GM21528 (cell line): ENCODE measurements at regions not wholly inside any gene's neighbourhood (a gene's known extent, or its start where the extent isn't known, plus 50 kb on each side); places are given as distances from the start of the nearest gene placed in this dataset.
"Not testable (repeated sequence)": the region's sequence is repeated elsewhere in the genome, so short reads cannot be mapped to it uniquely, and the experiment has no call there.

Experiments
- ATAC-seq: cut with Tn5 transposase; IDR thresholded peaks from one replicate; pipeline ENCODE4 v1.9.1; 2021; ENCODE audit warnings: mild to moderate bottlenecking, moderate library complexity; ENCODE audit not compliant: unreplicated experiment, low FRiP score

DNA sequence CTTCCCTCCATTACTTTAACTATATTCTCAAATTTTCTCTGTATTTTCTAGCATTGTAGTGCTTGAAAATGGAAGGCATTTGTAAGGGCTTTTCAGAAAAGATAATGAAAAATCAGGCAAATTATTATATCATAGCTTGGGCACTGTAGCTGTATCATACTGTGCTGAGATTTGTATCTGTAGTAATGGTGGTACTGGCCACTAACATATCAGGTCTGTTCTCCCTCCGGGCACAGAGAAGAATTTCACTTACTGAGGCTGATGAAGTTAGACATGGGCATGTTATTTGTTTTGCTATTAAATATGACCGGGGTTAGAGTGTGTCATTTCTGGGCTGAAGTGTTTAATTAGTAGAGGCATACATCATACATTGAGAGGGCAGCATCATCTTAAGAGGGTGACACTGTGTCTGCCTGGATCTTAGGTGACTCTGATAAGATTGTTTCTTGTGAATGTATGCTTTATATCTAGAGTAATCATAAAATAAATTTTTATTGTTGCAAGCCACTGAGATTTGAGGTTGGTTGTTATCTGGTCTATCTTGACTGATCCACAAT is 1395.9 kb downstream of the EPHA7 start:
- no peak for ATAC-seq

DNA sequence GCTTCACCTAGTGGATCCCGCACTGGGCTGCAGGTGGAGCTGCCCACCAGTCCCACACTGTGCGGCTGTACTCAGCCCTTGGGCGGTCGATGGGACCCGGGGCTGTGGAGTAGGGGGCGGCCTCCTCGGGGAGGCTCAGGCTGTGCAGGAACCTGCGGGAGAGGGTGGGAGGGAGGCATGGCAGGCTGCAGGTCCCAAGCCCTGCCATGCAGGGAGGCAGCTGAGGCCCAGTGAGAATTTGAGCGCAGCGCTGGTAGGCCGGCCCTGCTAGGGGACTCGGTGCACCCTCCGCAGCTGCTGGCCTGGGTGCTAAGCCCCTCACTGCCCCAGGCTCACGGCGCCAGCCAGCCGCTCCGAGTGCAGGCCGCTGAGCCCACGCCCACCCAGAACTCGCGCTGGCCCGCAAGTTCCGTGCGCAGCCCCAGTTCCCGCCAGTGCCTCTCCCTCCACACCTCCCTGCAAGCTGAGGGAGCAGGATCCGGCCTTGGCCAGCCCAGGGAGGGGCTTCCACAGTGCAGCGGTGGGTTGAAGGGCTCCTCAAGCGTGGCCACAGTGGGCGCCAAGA is 1407.6 kb downstream of the EPHA7 start:
- no peak for ATAC-seq

DNA sequence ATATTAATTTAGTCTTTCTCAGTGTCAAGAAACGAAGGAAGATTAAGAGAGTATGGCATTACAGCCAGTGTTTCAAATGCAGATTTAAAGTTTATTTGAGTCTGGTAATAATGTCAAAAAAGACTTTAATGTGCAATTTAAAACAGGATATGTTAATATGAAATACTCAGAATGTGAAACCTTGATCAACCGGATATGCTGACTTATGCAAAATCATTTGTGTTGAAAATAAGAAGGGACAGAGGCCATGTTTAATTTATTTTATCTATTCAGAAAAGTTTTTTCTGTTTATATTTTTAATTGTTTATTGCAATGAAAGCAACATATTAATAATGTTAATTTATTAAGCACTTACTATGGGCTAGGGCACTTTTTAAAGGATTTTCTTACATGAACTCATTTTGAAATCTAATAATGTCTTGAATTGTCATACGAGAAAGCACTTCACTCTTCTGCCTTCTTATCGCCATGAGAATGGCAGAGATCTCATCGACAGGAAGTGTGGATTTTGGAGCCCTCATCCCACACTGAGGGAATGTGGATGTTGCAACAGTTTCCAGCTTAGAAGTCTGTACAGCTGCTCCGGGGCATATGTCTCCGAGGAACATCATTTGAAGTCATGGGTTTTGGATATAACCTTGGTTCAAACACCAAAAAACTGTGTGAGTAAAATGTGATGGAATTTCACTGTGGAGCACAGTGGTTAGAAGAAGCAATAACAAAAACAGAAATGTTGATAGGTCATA is 1410.4 kb downstream of the EPHA7 start:
- no peak for ATAC-seq

DNA sequence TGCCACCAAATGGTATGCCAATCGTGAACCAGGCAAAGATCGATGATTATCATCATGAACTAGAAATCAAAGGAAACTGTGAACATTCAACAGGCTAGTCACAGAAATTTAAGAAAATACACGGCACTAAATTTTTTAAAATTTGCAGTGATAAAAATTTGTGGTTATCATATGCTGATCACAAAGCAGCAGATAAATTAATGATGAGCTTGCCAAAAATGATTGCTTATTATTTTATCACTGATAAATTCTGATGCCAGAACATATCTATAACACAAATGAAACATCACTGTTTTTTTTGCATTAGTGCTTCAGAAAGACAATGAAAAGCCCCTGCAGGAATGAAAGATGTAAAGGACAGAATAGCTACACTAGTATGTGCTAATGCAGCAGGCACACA is 1413.2 kb upstream of the MAP3K7 start:
- ATAC-seq, result no peak

DNA sequence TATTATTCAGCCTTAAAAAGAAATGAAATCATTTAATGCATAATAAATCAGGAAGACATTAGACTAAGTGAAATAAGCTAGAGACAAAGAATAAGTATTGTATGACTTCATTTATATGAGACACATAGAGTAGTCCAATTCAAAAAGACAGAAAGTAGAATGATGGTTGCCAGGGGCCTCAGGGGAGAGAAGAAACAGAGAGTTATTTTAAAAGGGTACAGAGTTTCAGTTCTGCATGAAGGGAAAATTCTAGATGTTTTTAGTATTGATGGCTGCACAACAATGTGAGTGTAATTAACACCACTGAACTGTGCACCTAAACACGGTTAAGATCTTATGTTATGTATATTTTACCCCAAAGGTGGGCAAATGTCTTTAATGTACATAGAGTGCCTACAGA is 1407.9 kb upstream of the MAP3K7 start:
- ATAC-seq, result no peak

DNA sequence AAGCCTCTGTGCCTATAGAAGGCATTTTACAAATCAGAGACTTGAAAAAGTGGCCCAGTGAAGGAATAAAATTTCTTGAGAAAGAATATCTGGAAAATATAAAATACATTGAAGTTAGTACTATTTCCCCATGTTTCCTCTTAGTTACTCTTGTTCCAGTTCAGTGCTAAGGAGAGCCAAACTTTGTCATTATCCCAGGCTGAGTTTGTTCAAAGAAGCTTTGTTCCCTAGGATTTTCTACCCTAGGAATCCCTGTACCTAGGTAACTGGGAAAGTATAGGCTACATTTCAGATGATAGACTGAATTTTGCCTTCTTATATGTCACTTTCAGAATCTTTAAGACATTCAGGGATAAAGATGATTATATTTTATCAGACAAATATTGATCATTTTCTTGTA is 1395.7 kb upstream of the MAP3K7 start:
- ATAC-seq, result no peak

DNA sequence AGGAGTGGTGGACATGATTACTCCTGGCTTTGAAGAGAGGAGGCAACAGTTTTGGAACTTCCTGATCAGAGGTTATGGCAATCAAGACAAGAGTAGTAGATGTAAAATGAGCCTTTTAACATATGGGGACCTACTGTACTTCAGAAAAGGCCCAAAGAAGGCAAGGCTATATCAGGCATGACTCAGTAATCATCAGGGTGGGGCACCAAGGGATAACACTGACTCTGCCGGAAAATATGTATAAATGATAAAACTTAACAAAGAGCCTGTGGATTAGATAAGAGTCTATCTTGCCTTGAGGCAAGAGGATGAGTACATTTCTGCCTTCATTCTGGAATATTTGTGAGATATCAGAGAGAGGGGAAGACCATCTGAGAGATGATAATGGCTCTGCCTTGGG is 1389.9 kb upstream of the MAP3K7 start:
- no peak for ATAC-seq

DNA sequence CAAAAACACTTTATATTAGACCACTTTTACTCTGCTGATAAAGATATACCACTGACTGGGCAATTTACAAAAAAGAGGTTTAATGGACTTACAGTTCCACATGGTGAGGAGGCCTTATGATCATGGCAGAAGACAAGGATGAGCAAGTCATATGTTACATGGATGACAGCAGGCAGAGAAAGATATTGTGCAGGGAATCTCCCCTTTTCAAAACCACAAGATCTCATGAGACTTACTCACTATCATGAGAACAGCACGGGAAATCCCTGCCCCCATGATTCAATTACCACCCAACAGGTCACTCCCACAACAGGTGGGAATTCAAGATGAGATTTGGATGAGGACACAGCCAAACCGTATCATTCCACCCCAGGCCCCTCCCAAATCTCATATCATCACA is 1383.8 kb upstream of the MAP3K7 start:
- ATAC-seq, result no peak

DNA sequence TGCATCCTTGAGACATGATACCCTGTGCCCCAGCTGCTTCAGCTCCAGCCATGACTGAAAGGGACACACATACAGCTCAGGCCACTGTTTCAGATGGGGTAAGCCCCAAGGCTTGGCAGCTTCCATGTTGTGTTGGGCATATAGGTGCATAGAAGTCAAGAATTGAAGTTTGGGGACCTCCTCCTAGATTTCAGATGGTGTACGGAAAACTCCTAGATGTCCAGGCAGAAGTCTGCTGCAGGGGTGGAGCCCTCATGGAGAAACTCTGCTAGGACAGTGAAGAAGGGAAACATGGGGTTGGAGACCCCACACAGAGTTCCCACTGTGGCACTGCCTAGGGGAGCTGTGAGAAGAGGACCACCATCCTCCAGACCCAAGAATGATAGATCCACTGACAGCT is 1379.0 kb upstream of the MAP3K7 start:
- no peak for ATAC-seq

DNA sequence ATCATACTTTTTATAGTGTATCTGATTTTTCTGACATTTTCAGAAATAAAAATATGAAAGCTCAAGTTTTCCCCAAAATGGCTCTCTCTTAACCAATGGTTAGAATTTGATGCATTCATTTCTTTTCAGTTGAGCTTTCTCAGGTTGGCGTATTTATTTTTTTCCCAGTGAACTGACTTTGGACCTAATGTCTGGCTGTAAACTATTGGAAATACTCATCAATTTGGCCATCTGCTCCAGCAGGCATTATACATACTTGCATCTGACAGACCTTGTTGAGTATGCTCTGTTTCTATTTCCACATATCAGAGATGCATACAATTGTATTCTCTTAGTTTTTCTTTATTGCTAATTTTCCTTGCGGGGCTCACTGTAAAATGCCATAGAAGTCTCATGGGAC is 1374.8 kb upstream of the MAP3K7 start:
- no peak for ATAC-seq

DNA sequence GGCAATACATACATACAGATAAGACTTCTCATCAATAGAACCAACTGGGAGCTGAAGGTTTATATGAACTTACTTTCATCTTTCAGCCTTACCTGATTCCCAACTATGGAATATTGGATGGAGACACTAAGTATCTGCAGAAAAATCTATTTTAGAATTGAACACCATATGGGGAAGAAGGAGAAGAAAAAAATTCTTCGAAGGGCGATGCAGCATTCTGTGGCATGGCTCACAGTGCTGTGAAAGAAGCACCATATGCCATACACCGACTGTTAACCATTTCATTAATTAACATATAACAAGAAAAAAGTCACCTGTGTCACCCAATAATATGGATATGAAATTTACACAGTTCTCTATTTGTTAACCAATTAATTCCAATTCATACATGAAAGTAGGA is 1374.4 kb upstream of the MAP3K7 start:
- no peak for ATAC-seq

DNA sequence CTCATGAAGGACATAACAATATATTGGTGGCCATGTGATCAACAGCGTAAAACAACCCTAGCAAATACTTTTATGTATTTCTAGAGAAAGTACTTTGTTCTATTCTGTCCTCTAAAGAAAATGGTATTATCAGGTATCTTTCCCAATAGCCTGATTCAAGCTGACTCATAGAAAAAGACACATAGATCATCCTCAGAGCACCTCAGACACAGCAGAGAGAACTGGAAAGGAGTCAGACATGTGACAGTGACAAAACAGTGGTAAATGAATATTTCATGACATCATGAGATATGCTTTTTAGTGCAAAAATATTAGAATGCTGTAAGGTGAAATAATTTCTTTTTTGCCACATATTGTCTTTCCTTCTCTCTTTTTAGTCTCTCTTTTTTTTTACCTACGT is 1355.0 kb upstream of the MAP3K7 start:
- ATAC-seq, result no peak

DNA sequence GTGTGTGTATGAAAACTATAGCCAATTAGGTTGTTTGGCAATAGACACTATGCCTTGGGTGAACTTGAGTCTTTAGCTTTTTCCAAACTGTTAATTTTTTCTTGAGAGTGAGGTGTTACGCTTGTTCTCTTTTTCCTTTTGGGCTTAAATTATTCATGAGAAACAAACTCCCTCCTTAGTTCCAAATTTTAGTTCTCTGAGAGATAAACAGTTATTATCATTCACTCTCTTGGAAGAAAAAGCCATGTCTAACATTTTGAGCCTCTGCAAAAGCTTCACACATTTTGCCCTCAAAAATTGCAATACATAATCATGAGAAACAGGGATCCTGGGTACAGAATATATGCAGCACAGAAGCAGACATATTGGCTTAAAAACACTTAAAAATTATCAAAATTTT is 1353.9 kb upstream of the MAP3K7 start:
- ATAC-seq, result no peak

DNA sequence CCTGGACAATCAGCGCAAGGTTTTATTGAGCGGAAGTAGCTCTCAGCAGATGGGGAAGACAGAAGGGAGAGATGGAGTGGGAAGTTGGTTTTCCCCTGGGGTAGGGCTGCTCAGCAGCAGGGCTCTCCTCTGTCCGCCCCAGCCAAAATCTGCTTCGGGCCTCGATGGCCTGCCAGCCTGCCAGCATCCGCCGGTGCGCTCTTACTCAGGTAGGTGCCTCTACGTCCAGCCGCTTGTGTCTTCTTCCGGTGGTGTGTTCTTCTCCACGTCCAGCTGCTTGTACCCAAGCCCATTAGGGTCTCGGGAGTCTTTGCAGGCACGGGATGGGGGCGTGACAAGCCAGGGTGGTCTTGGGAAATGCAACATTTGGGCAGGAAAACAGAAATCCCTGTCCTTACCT is 1340.0 kb upstream of the MAP3K7 start:
- no peak for ATAC-seq

DNA sequence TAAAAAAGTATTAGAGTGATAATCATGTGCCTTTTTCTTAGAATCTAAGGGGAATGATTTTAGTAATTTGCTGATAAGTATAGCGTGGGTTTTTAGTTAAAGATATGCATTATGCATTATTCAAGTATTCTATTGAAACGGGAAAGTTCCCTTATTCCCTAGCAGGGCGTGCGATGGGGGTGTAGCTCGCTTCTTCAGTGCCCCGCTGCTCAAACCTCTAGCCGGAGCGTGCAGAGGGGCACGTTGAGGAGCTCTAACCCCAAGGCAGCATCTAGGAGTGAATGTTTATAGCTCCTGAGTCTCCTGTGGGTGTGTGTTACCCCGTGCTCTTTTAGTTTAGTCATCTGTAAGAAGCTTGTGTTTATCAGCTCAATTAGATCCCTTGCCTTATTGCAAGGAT is 1339.5 kb upstream of the MAP3K7 start:
- ATAC-seq, result no peak

DNA sequence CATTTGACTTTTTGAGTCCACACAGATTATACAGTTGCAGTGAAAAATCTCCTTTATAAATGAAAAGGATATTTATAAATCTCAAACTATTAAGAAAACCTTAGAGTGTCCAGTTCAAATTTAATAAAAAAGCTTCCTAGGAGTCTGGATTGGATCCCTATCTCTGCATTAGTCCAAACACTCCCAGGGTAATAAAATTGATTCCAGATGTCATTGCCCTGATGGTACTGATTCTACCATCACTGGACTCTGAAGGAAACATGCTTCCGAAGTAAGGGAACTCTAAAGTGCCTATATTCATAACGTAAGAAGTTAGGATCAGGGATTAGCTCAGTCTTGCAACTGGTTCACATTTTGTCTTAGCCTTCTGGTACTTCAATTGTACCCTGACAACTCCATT is 1325.1 kb upstream of the MAP3K7 start:
- no peak for ATAC-seq

DNA sequence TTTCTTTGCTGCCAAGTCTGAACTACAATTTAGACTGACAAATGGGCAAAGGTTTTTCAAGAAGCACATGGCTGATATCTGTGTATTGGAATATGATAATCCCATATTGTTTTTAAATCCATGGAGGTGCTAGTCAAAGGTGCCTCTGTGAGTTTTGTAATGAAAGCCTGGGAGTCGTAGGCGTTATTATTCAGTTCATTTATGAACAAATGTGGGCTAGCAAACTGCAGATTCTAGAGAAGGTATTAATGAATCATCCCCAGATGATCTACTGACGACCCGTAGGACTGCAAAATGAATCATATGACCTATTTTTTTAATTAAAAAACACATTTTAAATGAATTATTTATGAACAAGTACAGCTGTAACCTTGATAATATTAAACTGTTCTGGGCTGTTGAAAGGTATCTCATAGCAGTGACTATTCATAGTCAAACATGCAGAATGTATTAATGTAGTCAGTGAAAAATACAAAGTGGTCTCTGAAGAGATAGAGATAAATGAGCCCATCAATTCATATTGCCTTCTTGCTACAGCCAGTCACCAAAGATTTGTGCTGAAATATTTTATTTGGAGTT is 1317.8 kb upstream of the MAP3K7 start:
- ATAC-seq, result no peak

DNA sequence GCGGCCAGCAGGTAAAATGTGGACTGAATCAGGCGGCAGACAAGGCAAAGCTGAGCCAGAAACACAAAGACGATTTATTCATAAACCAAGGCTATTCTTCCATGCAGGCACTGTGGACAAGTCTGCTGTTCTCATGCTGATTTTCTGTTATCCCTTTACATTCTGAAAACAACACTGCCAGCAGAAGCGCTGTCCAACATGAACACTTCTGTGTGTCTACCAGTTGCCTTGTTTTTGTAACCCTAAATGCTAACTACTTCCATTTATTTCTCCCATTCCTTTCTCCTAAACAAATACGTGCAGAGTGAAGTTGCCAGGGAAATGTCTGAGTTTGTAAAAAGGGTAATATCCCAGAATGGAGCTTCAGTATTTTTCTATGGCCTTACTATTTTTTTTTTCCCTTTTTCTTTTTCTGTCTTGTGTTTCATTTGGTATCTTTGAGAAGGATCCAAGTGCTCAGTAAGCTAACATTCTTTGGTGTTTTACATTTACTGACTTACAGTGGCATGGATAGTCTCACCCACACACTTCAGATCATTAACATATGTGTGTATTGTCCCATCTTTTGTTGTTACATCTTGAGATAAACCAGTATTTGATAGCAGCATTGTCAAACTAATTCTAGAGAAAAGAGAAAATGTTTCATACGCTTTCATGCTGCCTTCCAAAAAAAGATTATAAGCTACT is 1308.9 kb upstream of the MAP3K7 start:
- ATAC-seq, result no peak

DNA sequence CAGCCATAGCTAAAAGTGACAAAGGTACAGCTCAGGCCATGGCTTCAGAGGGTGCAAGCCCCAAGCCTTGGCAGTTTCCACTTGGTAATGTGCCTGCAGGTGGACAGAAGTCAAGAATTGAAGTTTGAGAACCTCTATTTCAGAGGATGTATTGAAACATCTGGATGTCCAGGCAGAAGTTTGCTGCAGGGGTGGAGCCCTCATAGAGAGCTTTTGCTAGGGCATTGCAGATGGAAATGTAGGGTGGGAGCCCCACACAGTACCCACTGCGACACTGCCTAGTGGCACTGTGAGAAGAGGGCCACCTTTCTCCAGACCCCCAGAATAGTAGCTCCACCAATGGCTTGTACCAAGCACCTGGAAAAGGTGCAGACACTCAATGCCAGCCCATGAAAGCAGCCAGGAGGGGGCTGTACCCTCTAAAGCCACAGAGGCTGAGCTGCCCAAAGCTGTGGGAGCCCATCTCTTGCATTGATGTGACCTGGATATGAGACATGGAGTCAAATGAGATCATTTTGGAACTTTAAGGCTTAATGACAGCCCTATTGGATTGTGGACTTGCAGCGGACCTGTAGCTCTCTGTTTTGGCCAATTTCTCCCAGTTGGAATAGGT is 1299.4 kb upstream of the MAP3K7 start:
- ATAC-seq, result no peak

DNA sequence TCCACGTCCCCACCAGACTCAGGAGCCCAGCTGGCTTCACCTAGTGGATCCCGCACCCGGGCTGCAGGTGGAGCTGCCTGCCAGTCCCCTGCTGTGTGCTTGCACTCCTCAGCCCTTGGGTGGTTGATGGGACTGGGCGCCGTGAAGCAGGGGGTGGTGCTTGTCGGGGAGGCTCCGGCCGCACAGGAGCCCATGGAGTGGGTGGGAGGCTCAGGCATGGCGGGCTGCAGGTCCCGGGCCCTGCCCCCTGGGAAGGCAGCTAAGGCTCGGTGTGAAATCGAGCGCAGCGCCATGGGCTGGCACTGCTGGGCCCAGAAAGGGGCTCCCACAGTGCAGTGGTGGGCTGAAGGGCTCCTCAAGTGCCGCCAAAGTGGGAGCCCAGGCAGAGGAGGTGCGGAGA is 1294.9 kb upstream of the MAP3K7 start:
- ATAC-seq, result not testable (repeated sequence)

DNA sequence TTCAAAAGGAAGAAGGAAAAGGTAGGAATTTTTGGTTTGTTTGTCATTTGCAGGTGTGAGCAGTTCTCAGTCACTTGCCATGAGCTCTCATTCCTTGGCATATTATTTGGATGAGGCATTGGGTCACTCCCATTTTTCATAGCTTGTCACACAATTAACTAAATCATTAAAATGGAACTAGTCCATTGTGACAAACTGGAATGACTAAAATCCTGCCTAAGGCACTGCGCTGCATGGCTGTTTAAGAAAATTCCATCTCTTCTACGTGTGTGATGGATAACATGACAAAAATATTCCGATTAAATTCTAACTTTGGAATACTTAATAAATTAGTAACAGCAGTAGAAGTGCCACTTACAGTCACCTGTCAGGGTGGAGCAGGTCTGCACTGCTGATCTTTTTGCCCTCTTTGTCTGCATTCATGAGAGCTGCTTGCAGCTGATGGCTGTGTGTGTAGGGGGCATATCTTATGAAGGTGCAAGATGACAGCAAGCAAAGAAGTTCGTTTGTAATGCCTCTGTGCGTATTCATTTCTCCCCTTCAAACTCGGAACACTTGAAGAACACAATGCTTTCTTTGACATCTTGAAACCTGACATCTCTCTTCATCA is 1292.6 kb upstream of the MAP3K7 start:
- no peak for ATAC-seq
